T-helper 1 cell (primary cell): ENCODE measurements at regions not wholly inside any gene's neighbourhood (a gene's known extent, or its start where the extent isn't known, plus 50 kb on each side); places are given as distances from the start of the nearest gene placed in this dataset.
"Not testable (repeated sequence)": the region's sequence is repeated elsewhere in the genome, so short reads cannot be mapped to it uniquely, and the experiment has no call there.

Source experiments
- DNase-seq, 5 donors: peaks; one replicate each; pipeline ENCODE4 v3.0.0-alpha.2; 2012 to 2020

DNA sequence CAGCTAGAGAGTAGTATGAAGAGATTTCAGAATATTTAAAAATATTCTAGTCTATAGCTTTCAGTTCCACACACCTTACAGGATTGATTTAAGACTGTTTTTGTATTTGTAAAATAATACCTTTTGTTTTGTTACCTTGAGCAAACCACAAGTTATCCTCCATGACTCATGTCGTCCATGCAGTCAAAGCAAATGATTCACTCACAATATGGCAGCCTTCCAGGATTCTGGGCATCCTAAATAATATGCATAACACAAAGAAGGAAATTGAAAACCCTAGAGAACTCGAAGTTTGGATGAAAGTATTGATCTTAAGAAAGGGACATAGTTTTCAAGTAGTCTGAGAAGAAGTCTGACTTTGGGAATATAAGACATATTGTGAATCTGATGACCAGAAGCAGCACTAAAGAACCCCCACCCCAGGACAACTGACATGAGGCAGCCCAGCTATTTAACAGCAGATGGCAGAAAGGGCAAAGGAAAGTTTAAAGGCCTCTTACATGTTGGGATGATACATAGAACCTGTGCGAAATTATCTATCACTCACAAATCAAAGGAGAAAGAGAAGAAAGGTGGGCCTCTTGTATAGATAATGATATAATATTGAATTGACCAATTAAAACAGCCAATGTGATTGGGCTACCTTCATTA, 857.9 kb downstream of the BRINP3 start:
- no peak for DNase-seq

DNA sequence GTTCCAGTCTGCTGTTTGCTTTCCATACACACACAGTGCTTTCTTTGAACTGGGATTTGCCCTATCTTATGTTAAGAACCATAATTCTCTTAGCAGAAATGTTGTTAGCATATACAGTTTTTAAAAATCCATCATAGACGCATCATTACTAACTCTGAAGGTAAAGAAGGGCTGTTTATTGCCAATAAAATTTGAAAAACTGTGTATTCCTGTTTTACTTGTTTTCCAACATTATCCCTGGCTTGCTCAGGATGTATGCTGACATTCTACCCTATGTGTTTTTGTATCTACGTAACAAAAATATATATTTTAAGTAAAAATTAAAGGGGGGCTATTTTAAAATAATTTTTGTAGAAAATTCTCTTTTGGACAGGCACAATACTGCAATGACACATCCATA, 857.2 kb downstream of the BRINP3 start:
- no peak for DNase-seq

DNA sequence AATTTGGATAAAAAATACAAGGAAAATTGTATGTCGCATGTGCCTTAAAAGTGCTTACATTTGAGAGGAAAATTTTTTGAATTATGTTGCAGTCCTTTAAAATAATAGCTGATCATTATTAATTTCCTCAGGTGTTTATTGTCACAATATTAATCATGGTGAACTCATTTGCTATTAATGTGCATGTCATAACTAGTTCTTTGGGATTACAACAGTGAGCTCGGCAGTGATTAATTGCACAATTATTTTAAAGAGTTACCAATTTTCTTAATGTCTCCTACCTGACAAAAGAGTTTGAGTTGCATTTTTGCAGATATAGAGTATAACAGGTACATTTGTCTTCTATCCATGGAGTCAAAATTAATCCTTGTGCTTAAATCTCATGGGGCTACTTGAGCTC, 854.3 kb downstream of the BRINP3 start:
- DNase-seq: no peak

DNA sequence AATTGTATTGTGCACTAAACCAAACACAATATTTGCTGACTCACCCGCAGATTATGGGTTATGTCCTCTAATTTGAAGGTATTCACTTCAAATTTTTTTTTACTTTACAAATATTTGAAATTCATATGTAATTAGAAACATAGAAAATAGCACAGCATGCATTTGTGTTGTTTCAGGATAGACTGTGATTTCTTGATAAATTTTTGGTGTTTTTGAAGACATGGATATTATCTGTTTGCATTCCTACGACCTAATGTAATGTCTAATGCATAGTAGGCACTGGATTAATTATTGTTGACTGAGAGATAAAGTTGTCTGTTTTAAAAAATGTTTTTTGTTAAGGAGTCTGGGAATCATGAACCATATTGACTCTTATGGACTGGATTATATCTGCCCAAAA, 850.2 kb downstream of the BRINP3 start:
- DNase-seq: no peak

DNA sequence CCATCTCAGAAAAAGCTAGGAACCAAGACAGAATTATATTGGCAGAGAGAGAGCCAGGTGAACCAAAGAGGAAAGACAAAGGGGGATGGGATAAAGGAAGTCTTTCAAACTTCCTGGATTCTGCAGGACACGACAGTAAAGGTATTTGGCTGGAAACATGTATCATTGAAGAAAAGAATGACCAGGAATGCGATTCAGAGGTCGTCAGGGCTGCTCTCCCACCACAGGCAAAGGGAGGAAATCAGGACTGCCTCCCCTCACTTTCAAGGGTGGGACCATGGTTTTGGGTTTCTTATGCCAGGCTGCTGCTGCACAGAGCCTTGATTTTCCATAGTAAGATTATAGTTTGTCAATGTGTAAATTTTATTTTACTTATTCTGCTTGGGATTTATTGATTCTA, 848.8 kb downstream of the BRINP3 start:
- DNase-seq: no peak

DNA sequence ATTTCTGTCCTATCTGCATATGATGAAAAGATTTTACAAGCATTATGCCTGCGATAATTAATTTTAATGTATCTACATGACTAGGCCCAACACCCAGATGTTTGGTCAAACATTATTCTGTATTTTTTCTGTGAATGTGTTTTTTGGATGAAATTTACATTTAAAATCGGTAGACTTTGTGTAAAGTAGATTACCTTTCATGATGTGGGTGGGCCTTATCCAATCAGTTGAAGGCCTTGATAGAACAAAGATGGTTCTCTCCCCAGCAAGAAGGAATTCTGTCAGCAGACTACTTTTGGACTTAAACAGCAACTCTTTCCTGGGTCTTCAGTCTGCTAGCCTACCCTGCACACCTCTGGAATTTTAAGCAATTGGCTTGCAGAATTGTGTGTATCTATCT, 844.0 kb downstream of the BRINP3 start:
- no peak for DNase-seq

DNA sequence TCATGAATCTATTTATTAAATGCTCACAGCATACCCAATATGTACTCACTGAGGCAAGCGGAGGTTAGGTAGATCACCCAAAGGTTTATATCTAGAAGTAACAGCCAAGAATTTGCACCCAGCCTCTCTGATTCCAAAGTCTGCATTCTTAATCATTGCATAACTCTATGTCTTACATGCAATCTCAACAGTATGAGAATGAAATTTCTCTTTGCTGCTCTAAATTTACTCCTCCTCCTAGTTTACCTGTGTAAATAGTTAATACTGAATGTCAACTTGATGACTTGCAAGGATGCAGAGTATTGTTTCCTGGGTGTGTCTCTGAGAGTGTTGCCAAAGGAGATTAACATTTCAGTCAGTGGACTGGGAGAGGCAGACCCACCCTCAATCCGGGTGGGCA, 840.6 kb downstream of the BRINP3 start:
- DNase-seq: no peak

DNA sequence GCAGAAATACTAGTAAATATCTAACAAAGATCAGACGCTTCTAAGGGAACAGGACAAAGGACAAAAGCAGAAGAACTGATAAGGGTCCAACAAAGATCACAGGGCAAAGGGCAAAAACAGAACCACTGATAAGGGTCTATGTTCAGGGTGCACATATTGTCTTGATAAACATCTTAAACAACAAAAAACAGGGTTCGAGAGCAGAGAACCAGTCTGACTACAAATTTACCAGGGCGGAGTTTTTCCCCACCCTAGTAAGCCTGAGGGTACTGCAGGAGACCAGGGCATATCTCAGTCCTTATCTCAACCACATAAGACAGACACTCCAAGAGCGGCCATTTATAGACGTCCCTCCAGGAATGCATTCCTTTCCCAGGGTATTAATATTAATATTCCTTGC, 833.5 kb downstream of the BRINP3 start:
- not testable (repeated sequence) for DNase-seq

DNA sequence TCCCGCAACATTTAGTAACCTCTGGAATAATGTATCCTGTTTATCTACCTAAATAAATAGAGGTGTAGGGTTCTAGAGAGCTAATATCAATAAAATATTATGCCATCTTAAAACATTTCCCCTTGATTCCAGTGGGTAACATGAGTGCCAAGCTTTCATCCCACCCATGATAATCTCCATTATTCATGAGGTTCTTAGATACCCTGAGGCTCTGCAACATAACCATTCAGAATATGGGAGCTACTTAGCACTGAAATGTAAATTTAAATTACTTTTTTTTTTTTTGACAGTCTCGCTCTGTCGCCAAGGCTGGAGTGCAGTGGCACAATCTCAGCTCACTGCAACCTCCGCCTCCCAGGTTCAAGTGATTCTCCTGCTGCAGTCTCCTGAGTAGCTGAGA, 832.7 kb downstream of the BRINP3 start:
- DNase-seq: no peak

DNA sequence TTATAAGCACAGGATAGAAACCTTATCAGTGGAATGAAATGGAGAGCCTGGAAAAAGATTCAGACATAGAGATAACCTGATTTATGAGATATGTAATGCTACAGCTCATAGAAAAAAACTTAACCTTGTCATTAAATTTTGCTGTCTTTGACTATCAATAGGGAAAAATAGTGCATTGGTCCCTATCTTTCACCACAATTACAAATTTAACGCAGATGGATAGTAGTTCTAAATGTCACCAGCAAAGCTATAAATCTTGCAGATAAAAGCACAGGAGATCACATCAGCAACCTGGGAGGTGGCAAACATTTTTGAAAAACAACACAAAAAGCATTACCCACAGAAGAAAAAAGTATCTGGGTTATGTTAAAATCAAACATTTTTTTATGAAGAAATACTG, 831.6 kb downstream of the BRINP3 start:
- no peak for DNase-seq

DNA sequence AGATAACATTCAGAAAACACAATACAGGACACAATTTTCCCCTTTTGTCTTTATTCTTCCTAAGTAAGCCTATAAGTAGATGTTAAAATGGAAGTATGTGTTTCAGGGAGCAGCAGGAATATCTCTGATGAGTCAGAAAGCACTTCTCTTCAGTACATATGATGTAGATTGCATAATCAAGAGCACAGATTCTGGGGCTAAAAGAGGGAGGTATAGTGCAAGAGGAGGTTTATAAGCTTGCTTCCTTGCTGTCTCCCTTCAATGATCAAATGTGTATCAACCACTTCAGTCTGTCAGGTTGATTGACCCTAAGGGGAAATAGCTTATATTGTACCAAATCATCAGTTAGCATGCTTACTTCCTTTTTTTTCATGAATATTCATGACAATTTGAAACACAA, 822.8 kb downstream of the BRINP3 start:
- no peak for DNase-seq

DNA sequence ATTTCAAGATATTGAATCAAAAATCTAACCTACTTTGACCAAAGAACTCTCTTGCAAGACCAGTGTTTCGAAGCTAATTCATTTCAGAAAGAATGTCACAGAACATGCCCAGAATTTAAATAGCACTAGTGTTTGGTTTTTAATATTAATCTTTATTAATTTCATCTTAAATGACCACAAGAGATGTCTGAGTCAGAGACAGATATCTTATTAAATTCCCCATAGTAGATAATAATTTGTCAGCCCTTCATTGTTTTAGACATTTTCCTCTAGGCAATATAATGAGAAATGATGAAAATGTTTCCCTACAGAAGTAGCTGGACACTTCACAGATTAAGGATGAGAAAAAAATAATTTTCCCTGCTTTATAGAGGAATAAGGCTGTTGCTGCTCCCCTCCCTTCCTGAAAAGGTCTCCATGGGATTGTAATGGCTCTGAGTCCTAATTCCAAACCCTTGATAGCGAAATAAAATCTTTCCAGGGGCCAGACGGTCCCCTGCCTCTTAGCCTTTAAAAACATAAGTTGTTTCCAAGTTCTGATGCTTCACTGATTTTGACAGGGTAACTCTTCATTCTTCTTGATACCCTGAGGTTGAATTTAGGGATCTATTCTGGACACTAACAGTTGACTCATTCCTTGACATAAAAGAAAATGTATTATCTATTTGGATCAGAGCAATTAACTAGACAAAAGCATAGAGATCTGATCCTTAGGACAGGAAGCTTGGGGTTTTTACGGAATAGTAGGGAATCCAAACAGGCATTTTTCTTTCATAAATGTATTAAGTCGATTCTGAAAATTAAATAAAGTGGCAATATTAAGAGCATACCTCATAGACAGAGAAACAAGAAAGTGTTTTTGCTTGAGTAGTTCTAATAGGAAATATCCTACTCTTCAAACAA, 820.8 kb downstream of the BRINP3 start:
- DNase-seq: no peak

DNA sequence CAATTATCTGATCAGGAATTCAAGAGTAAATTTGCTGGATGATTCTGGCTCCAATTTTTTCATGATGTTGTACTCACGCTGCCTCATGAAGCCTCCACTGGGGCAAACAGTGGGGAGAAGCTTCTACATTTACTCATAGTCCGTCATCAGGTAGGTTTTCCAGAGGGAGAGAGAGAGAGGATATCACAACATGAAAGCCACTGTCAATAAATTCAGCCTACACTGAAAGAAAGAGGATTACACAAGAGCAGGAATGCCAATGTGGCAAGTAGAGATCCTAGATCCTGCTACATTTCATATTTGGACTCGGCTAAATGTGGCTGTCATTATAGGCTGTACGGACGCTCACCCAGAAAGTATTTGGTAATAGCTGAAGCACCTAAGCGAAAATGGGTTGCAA, 819.9 kb downstream of the BRINP3 start:
- DNase-seq: no peak

DNA sequence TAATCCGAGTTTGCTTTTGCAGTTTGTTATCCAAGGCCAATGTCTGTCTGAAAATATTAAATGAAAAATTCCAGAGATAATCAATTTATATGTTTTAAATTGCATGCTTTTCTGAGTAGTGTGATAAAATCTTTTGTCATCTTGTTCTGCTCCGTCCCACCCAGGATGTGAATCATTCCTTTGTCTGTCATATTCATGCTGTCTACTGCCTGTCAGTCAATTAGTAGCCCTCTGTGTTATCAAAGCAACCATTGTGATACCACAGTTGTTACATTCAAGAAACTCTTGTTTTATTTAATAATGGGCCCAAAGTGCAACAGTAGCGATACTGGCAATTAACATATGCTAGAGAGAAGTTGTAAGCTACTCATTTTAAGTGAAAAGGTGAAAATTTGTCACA, 819.3 kb downstream of the BRINP3 start:
- DNase-seq: no peak

DNA sequence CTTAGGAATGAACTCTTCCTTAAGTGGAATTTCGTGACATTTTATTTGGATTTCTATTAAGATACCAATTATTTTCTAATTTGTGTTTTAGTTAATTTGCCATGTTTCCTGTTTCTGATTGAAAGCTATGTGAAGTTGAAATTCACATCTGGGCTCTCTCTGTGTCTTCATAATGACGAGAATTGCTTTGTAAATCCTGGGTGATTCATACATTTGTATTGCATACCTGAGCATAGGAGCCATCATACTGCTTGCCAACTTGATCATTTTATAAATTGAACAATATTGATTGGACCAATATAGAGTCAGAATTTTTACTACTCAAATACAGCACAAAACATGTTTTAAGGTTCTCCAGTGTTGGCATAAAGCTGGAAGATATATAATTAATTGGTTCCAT, 817.9 kb downstream of the BRINP3 start:
- DNase-seq: no peak

DNA sequence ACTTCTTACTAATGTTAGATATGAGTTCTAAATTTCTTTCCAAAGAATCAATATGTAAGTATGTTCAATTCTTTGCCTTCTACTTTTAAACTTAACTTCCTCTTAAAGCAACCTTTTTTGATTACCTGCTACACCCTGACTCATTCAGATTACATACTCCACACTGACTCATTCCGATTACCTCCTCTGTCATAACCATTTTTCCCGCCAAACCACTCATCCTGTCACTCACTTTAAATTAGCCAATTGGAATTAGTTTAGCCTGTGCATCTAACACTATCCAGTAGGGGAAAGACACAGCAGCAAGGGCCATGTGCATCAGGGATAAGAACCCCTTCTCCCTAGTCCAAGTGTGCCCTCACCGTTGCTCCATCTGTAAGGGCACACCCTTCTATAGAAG, 815.5 kb downstream of the BRINP3 start:
- DNase-seq: no peak

DNA sequence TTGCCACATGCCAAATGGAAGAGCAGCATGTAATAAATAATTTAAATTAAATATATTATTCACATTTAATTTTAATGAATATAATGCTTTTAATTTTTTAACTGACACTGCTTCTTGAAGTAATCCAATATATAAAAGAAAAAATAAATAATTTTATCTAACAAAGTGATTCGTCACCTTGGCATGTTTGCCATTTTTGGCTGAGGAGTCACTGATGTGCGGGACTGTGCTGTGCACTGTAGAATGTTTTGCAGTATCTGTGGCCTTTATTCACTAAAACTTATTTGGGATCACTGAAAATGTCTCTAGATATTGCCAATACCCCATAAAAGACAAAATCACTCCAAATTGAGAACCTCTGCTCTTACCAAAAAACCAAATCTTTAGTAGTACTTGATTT, 807.8 kb downstream of the BRINP3 start:
- no peak for DNase-seq

DNA sequence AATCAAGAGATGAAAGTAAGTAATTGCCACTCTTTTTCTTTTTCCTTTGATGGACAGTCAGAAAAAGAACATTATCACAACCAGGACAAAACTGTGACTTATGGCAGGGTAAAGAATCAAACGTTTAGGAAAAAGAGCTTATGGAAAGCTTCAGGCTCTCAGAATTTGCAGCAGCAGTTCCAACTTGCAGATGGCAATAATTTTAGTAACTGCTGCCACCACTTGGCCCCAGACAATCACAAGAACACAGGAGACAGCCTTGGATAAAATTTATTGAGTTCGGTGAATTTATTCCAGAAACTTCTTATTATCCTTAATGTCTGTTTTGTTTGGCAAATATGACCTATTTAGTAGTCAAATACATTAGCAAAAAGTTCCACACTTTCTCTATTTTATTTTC, 804.4 kb downstream of the BRINP3 start:
- DNase-seq: no peak

DNA sequence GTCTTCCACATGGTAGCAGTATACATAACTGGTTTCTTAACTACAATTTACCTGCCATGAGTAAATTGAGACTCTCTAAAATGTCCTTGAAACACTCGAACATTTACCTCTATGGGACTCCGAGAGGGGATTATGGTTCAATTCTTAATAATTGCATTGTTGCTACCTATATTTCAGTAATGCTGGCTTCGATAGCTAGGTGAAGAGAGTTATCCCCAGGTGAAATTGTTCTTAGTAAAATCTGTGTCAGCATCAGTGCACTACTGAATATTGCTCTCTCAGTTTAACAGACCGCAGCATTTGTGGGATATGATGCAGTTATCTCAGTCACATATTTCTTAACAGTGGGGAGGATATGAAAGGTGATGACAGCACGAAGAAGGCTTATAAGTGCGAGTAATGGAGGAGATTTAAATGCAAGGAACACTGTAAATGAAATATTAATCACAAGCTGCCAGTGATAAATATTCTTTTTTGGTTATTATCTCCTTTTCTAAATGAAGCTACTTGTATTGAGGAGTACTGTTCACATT, 801.9 kb downstream of the BRINP3 start:
- no peak for DNase-seq

DNA sequence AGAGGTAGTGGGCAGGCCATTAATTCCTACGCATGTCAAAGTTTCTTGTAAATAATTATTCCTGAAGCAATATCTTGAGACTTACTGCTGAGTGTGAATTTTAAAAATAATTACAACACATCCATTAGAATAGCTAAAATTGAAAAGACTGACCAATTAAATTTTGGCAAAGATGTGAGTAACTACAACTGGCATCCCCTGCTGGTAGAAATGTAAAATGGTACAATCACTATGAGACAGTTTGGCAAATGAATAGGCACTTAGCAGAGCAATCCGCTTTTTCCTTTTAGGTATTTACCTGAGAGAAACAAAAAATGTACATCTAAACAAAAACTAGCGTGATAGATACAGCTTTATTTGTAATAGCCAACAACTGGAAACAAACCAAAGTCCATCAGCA, 798.9 kb downstream of the BRINP3 start:
- DNase-seq: no peak

DNA sequence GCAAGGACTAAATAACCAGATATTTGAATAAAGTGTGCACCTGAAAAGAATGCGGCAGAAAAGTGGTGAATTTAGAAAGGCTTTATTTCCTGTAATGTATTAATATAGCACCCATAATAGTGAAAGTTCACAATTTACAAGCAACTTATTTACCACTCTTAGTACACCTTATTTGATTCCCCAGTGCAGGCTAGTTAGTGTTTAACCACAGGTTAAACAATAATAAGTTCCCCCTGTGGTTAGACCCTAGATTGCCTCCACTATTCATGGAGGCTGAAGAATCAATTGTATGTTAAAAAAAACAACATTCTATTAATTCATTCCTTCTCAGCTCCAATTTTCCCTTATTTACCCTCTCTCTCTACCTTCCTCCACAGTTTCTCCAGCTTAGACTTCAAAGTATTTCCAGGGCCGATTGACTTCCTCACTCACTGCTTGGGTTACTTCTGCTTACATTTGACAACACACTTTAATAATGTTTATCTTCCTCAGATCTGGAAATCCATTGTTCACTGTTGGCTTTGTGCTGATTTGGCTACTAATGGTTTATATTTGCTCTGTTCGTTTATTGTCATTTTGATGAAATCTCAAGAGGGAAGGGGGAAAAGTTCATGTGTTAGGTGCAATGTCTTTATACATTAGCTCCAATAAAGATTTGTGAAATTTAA, 796.3 kb downstream of the BRINP3 start:
- no peak for DNase-seq

DNA sequence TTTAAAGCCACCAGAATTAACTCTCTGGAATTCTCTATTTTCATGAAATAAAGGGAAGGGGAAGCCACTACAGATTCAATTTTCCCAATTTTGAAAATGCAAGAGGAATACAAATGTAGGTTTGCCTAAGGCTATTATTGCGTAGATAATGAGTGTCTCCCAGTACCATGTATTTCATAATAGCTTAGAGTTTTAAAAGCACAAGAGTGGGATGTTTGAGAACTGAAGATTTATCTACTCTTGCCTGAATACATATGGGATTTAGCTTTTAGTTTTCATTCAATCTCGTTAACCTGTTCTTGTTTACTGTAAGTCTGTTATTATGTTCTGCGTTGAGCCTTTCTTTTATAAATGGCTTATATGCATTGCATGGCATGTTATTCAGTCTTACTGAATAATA, 795.1 kb downstream of the BRINP3 start:
- no peak for DNase-seq

DNA sequence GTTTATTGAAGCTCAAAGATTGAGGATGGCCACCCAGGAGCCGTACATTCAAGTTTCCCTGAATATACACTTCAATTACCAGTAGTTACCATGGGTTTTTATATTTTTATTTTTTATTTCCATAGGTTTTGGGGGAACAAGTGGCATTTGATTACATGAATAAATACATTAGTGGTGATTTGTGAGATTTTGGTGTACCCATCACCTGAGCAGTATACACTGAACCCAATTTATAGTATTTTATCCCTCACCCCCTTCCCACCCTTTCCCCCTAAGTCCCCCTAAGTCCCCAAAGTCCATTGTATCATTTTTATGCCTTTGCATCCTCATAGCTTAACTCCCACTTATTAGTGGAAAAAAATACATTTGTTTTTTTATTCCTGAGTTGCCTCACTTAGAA, 791.4 kb downstream of the BRINP3 start:
- DNase-seq: no peak

DNA sequence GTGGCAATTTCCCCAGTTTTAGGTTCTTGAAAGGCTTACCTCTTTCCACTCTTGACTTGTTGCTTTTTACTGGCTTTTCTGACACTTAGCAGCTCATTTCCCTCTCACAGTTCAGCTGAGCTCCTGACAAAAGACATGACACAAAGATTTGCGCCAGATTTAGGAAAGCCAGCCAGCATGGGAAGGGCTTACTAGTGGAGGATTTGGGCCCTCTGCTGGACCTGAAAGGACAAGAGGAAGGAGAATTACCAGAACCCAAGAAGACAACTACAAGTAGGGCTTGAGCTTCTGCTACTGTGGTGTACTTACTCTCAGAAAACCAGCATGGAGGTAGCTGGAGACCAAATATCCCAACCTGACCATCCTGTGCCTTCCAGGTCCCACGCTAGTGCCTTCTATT, 784.5 kb downstream of the BRINP3 start:
- DNase-seq: no peak
